ENCODE measurements at regions not wholly inside any gene's neighbourhood (a gene's known extent, or its start where the extent isn't known, plus 50 kb on each side); places are given as distances from the start of the nearest gene placed in this dataset.

- TF ChIP-seq CTCF (IDR thresholded peaks at IDR 0.05; ENCODE audit: borderline replicate concordance, insufficient read depth, low read depth, low read length), result no peak
- H3K4me3 ChIP-seq (ENCODE audit: low read depth, low read length), result no peak overlapping the region
Observed at GRCh38 chr18:53943326-53943860, 281.1 kb downstream of the MBD2 start.

DNA sequence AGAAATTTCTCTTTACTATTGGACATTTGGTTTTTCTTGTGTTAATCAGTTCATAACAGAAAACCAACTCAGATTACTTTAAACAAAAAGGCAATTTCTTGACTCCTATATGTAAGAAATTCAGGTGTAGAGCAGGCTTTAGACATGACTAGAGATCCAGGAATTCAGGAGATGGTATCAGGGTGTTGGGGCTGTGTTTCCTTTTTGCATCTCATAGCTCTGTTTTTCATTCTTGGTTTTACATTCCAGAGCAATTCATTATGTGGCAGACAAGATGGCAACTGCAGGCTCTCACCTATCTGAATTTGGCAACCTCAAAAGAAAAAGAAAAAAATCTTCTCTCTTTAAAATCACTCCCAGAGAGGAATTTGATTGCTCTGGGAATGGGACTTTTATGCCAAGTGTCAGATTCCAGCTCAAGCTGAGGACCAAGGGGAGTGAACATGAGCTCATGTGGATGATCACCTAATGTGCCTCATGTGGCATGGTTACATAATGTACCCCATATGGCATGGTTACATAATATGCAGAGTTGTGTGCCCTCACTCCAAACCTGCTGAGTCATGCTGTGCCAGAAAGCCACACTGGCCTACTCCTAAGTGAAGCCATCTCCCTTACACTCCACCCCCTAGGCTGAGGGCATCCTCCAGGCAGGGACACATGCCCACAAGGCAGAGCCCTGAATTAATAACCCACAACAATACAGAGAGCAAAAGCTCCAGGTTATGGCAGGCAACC lies 282.7 kb downstream of the MBD2 start:
- TF ChIP-seq CTCF (IDR thresholded peaks at IDR 0.05; ENCODE audit: borderline replicate concordance, insufficient read depth, low read depth, low read length), result no peak
- no peak overlapping the region for H3K4me3 ChIP-seq (ENCODE audit: low read depth, low read length)

- H3K4me3 ChIP-seq (ENCODE audit: low read depth, low read length), result no peak overlapping the region
- no peak for TF ChIP-seq CTCF (IDR thresholded peaks at IDR 0.05; ENCODE audit: borderline replicate concordance, insufficient read depth, low read depth, low read length)
Observed at GRCh38 chr18:53937037-53937436, 287.4 kb downstream of the MBD2 start.

DNA sequence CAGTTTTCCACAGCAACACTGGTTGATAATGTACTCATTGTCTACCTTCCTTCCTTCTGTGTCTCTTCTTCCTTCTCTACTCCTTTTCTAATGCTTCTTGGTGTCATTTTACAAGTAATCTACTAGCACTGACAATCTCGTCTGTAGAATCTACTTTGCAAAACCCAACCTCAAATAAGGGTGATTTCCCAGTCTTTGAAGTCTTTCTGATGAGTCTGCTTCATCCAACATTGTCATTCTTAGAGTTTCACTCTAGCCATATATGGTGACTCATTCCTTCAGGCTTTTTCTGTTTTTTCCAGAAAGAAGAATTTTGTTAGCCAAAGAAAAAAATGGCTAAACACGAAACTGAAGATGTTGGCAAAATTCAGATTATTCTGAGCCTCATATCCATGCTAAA lies 288.7 kb downstream of the MBD2 start:
- TF ChIP-seq CTCF (IDR thresholded peaks at IDR 0.05; ENCODE audit: borderline replicate concordance, insufficient read depth, low read depth, low read length), result no peak
- H3K4me3 ChIP-seq (ENCODE audit: low read depth, low read length), result no peak overlapping the region

DNA sequence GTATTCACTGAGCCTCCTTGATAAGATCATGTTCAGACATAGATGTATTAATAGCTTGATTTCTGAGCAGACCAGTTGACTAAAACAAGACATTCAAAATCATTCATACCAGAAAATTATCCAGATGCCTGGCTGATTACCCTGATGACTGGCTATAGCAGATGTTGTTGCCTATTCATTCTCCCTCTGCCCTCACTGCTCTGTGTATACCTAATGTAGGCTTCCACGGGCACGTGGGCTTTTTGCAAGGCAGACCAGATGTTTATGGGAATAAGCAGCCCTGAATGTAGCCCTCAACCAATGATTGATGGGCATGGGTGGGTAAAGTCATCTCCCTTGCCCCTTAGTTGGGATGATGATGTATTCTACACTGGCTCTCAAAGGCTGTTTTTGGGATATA lies 289.1 kb downstream of the MBD2 start:
- no peak for TF ChIP-seq CTCF (IDR thresholded peaks at IDR 0.05; ENCODE audit: borderline replicate concordance, insufficient read depth, low read depth, low read length)
- H3K4me3 ChIP-seq (ENCODE audit: low read depth, low read length), result no peak overlapping the region

GRCh38 chr18:53920312-53921075 lies 304.0 kb downstream of the MBD2 start:
- no peak for TF ChIP-seq CTCF (IDR thresholded peaks at IDR 0.05; ENCODE audit: borderline replicate concordance, insufficient read depth, low read depth, low read length)
- H3K4me3 ChIP-seq (ENCODE audit: low read depth, low read length), result no peak overlapping the region
